CD4-positive, alpha-beta T cell treated with Interleukin-1 beta for 1 hour (primary cell): ENCODE measurements at regions not wholly inside any gene's neighbourhood (a gene's known extent, or its start where the extent isn't known, plus 50 kb on each side); places are given as distances from the start of the nearest gene placed in this dataset.

ENCODE experiments used
- DNase-seq, 2 donors: peaks; one replicate each; pipeline ENCODE4 v3.0.0-alpha.2; 2020 to 2022

DNA sequence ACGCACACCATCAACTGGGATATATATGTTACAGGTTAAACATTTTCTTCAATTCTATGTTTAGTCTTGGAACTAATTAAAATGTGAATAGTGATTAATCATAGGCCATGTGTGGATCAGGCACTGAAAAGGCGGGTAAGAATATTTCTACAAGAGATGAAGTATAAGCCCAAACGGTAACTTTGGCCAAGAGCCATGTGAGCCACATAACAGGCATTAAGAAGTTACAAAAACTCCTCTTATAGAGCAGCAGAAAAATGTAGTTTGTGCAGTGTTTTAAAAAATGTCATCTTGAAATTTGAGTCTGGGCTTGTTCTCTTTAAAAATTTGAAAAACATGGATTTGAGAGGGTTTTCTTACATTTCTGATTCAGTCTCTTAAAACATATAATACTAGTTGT lies 521.8 kb upstream of the DIPK2B start:
- no peak for DNase-seq

DNA sequence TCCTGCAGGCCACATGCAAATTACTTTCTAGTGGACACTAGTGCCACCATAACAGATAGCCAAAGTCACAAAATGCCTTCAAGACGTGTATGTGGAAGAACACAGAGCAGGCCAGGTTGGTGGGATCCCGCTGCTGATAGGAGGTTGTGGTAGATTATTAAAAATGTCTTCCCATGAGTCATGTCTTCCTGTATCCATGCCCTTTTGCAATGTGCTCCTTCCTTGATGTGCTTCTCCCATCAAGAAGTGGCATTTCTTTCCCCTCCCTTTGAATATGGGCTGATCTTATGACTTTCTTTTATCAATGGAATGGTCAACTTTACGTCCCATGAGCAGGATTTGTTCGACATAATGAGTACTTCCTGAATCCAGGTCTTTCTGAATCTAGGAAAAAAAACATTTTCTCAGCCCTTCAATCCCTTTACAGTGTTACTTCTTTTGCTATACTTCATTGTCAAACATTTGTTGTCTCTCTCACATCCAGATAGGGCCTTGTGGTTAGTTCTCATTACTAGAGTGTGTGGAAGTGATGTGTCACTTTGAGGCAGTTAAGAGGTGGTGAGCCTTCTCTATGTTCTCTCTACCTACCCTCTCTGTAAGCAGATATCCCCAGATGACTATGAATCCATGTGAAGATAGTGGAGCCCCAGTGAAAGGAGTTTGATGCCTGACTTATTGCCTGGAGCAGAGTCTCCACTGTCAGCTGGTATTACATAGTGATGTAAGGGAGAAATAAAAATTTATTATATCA lies 519.2 kb upstream of the DIPK2B start:
- DNase-seq = no peak

DNA sequence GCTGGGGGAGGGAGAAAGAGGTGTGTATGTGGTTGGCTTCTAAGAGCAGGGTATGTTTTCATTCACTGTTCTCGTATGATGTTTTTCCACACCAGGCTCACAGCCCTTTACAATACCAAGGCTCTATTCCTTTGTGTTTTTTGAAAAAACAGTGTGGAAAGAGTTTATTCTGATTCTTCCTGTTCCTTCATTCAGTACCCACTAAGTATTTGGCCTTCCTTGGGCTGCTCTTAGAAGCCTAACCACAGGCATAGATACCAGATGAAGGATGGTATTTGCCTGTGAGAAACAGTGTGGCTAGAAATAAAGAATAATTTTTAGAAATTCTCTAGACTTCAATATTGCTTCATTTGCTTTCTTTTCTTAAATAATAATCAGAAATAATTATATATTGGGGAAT lies 518.0 kb upstream of the DIPK2B start:
- DNase-seq = no peak

DNA sequence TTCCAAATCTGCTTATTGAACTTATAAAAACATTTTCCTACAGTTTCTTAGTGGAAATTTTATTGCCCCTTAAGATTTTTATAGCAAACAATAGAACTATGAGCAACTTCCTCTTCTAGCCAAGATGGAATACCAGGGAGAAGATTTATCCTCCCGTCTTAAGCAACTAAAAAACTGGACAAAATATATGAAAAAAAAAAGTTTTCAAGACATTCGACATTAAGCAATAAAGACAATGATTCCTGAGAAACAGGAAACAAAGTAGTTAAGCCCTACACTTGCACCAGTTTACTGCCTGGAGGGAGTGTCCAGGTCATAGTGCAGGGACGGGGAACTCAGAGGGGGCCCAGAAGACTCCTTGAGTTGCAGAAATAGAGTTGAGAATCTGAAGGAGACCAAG lies 516.1 kb upstream of the DIPK2B start:
- DNase-seq = no peak

DNA sequence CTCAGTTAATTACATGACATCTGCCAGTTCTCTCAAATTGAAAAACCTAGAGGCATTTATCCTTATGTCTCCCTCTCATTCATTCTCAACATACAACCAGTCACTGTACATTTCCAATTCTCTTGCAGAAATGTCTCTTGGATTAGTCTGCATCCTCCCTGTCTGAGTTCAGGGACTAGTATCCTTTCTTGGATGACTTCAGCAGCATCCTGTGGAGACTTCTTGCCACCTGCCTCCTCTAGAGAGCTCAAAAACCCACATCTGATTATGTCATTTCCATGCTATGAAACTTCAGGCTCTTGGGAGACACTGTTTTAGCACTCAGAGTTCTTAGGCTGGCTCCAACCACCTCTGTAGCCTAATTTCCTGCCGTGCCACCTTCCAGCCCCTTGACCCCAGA lies 515.1 kb upstream of the DIPK2B start:
- DNase-seq = no peak

DNA sequence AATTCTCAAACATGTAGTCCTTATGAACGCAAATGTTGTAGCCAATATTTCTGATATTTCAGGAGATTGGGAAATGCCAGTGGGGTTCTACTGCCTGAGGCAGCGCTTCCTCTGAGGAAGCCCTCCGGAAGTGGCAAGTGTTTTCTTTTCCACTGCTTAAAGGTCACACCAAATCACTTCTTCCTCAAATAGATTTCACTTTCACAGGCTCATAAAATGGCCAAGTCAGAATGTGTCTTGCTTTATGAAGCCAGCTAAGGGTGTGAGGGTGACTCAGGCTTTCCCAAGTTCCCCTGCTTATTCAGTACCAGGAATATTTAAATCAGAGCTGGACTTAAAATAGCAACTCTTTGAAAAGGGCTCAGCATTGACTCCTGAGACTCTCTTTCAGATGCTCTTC lies 514.2 kb upstream of the DIPK2B start:
- peak in 1 of 2 donors; percentile 6 for DNase-seq

DNA sequence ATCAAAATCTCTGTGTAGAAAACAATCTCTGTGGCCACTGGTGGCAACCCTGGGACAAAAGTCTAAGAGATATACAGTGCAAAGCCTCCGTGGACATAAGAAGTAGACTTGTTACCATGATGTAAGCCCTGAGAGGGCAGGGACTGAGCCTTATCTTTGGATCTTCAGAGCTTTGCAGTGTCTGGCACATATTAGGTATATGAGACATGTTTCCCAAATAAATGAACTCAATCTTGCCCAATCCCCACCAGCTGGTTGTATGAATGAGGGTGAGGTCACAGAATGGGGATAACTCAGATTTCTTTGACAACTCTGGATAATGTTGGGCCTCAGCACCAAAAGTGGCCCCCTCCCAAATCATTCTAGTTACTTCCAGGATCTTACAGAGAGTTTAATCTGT lies 511.4 kb upstream of the DIPK2B start:
- DNase-seq = no peak

DNA sequence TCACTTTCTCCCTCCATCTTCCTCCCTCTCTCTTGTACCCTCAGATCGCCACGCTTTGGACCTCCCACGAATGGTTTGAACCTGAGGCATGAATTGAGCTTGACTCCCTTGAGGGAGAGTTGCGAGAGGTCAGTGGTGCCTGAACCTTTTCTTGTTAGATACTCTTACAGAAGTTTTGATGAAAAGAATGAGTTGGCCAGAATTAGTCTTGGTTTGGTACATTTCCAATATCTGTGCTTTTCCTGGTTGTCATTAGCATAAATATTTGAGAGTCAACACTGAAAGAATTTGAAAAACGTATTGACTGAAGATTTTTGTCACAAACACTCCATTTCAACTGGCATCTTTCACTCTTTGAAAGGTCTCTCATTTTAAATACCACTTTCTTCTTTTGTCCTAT lies 510.6 kb upstream of the DIPK2B start:
- DNase-seq = no peak

DNA sequence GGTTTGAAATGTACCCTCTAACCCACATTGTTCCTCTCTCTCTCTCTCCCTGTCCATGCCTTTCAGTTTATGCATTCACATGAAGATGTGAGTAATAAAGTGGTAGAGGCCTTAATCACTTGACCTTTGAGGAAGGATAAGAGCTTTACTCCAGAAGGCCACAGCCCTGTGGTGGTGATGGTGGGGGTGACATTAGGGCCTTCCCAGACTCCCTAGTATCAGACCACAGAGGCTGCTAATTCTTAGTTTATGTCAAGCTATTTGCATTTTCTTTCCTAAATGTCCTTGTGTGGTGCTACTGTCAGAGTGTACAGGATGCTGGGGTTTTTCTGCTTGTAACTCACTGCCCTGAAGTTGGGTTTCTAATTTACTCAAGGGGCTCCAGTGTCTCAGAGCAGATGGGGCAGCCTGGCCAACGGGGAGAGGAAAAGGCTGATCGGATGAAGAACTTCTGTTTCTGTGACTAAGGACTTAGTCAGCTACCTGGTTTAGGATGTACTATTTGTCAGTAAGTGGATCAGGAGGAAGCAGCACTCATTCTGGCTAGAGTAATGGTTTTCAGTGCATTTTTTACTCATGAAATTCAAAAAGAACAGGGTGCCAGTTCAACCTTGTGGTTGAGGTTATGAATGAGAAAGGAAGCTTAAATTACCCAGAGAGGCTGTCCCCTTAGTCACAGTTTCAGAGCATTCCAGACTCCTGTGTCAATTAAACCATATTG lies 509.6 kb upstream of the DIPK2B start:
- no peak for DNase-seq

DNA sequence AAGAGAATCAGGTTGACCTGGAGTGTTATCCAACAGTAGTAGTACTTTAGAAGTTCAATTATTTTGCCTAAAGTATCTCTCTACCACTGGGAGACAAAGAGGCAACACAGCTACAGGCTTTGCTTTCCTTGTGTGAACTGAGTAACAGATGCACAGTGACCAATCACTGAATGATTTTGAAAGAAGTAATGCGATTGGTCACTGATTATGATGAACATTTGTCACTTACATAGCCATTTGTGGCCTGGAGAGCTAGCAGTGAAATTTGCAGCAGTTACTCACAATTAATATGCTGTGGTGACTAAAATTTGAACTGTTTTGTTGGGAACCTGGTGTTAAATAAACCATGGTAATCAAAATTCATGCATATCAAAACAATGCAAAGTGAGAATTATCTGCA lies 508.7 kb upstream of the DIPK2B start:
- DNase-seq = no peak

DNA sequence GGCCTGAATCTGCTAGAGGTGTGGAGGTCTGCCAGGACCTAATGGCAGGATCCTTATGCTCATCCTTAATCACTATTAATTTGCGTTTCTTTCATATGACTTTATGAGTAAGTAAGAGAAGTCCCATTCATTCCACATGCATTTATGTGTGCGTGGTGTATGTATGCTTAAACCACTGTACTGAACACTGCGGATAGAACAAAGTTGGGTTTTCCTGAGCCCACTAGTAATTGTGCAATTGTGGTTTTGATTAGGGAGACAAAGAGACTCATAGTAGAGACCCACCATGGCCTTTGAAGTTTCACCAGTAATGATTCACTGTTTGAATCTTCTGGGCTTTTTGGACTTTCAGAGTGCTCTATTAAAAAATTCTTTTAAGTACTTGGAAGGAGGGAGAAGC lies 498.5 kb upstream of the DIPK2B start:
- DNase-seq = no peak

DNA sequence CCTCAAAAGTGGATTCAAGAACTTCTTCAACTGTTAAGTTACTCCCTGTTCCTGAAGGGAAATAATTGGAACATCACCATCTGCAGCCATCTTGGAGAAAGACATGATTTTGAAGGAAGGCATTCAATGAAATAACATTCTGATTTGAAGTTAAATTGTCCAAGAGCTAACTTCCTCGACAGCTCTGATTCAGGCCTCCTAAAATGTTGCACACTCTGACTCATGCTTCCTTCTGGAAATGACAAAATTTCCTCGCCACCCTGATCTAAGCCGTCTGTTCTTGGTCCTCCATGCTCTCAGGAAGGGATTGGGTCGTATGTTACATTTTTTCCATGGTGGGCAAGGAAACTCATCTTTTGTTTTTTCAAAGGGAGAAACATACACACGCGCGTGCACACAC lies 496.9 kb upstream of the DIPK2B start:
- DNase-seq = no peak

DNA sequence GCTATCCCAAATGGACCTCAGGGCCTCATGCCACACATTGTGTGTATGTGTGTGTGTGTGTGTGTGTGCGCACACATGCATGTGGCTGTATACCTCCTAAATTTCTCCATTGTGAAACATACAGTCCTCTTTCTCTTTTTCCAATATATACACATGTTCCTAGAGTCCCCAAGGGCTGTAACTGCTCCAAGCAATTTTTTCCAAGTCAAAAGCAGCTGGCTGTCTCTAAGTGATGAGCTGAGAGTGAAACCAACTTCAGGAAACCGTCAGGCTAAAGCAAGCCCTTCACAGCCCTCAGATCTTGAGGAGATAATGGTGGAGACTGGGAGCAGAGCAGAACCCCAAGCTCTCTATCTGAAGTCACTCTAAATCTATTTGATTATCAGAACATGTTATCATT lies 496.1 kb upstream of the DIPK2B start:
- no peak for DNase-seq

DNA sequence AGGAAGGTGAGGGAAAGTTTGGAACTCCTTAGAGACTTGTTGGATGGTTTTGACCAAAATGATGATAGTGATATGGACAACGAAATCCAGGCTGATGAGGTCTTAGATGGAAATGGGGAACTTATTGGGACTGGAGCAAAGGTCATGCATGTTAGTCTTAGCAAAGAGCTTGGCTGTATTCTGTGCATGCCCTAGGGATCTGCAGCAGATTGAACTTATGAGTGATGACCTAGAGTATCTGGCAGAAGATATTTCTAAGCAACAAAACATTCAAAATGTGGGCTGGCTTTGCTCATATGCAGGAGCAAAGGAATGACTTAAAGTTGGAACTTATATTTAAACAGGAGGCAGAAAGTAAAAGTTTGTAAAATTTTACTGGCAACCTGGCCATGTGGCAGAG lies 489.3 kb upstream of the DIPK2B start:
- no peak for DNase-seq

DNA sequence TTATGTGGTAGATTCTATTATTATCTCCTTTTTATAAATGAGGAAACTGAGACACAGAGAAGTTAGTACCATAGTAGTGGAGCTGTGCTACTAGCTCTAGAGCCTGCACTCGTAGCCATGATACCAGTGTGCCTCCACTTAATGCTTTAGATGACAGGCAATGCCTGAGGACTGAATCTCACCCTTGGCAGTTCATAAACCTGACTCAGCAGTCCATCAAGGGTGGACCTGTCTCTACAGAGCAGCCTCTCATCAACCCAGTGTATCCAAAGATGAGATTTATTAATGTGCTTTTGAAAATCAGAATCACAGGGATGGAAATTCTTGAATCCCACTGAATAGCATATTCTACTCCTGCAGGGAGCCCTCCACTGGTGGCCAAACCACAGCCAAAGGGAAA lies 483.2 kb upstream of the DIPK2B start:
- DNase-seq = no peak

DNA sequence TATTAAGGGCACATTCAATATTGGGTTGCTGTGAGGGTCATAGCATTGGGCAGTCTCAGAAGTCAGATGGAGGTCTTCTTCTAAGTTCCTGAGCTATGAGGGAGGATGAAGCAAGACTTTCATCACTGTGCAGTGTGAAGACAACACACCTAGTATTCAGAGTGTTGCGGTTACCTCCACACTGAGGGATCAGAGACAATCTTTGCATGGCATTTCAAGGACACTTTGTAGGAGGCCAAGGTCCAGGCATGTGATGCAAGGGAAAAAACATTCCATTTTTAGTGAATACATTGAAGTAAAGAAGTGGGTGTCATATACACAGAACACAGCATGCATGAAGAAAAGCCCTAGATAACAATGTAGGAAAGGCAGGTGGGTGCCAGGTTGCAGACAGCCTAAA lies 481.2 kb upstream of the DIPK2B start:
- DNase-seq = no peak

DNA sequence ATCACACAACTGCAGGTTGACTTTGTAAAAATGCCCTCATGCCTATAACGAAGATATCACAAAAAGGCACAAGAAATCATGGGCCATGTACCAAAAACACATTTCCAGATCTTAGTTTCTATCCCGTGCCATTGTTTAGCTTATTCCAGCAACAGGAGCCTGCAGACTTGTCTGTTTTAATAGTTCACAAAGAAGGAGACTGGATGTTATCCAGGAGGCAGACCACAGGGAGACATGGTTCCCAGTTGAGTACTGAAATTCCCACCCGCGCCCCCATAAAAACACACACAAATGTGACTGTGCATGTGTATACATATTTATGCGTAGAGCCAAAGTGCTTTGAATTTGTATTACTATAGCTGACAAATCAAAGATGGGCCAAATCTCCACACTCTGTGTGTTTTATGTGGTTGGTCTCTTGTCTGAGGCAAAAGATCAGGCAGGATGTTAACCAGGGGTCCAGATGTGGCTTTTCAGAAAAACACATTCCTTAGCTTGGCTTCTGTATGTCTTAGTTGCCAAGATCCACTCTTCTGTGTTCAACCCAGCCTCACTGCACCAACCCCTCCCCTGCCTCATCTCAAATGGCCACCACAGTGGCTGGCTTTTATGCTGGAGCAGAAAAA lies 469.2 kb upstream of the DIPK2B start:
- DNase-seq = no peak

DNA sequence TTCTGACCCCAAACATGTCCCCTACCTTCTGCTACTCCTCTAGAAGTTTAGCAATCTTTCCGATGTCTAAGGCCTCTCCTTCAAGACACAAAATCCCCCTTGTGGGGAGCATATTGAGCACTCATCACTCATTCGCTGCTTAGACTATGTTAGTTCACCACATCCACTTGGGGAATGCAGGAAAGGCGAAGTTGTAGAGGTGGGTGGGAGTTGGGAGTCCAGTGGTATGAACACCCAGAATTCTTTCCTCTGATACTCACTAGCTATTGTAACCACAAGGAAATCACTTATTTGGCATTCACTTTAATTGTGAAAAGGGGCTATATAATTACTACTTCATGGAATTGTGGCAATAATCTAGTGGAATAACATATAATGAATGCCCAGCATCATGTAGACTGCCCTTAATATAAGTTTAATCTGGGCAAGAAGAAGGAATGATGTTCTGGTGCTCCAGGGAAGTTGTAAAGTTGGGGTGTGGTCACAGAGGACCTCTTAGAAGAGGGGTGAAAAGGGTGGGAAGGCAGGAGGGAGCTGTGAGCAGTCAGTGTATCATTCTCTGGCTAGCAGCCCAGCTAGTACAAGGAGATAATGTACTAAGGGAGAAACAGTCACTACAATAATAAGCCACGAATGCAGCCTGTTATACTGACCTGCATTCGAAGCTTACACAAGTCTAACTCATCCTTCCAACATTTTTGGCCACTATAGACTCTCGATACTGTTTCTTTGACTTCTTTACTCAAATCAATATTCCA lies 468.2 kb upstream of the DIPK2B start:
- no peak for DNase-seq

DNA sequence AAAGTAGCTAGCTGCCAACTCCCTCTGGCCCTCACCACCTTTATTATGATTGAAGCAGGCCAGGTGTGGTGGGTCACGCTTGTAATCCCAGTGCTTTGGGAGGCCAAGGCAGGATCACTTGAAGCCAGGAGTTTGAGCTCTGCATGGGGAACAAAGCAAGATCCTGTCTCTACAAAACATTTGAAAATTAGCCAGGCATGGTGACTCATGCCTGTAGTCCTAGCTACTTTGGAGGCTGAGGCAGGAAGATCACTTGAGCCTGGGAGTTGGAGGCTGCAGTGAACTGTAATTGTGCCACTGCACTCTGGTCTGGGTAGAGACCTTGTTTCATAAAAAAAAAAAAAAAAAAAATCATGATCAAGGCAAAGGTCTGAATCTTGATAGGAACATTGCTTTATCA lies 467.0 kb upstream of the DIPK2B start:
- DNase-seq = no peak

DNA sequence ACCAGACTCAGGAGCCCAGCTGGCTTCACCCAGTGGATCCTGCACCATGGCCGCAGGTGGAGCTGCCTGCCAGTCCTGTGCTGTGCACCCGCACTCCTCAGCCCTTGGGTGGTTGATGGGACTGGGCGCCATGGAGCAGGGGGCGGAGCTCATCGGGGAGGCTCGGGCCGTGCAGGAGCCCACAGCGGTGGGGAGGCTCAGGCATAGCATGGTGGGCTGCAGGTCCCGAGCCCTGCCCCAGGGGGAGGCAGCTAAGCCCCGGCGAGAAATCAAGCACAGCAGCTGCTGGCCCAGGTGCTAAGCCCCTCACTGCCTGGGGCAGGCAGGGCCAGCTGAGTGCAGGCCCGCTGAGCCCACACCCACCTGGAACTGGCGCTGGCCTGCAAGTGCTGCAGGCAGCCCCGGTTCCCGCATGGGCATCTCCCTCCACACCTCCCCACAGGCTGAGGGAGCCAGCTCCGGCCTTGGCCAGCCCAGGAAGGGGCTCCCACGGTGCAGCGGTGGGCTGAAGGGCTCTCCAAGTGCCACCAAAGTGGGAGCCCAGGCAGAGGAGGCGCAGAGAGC lies 464.1 kb upstream of the DIPK2B start:
- DNase-seq = no peak

DNA sequence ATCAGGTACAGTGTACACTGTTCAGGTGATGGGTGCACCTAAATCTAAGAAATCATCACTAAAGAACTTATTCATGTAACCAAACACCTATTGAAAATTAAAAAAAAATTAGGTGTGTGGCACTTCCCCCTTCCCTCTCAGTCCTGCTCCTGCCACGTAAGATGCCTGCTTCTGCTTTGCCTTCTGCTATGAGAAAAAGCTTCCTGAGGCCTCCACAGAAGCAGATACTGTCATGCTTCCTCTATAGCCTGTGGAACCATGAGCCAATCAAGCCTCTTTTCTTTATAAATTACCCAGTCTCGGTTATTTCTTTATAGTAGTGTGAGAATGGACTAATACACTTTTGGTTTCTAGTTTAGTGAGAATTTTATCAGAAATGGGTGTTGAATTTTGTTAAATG lies 459.8 kb upstream of the DIPK2B start:
- DNase-seq = no peak

DNA sequence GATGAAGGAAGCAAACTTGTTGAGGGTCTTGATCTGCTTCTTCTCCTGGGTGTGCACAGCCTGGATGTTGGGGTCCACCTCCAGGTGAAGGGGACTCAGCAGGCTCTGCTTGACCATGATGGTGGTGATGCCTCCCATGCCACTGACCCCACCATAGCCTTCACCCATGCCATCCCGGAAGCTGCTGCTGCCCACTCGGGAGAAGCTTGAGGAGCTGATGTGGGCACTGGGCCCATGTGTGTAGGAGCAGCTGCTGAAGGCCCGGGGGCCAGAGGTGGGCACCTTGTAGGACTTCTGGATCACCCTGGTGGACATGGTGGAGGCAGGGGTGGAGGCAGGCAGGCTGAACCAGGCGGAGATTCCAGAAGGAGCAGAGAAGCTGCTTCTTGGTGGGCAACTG lies 432.7 kb upstream of the DIPK2B start:
- DNase-seq = no peak

DNA sequence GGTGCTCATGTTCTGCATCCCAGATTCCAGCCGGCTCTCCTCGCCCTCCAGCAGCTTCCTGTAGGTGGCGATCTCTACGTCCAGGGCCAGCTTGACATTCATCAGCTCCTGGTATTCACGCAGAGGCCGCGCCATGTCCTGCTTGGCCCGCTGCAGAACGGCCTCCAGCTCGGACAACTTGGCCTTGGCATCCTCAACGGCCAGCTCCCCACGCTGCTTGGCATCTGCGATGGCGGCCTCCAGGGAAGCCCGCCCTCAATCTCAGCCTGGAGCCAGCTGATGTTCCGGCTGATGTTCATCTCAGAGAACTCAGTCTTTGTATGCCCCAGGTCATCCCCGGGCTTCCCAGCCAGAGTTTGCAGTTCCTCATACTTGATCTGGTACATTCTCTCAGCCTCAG lies 431.8 kb upstream of the DIPK2B start:
- DNase-seq = no peak
